CD8-positive, alpha-beta memory T cell (primary cell): ENCODE measurements at regions not wholly inside any gene's neighbourhood (a gene's known extent, or its start where the extent isn't known, plus 50 kb on each side); places are given as distances from the start of the nearest gene placed in this dataset.

ENCODE experiments used
- CTCF ChIA-PET: fragments of 350-600 bp; sonication (Branson Sonifier 250); formaldehyde crosslinking; loops from one replicate; lab custom pipeline; 2021; ENCODE audit warnings: antibody characterized with exemption; lab: Charles Lee
- POLR2A ChIA-PET: fragments of 350-600 bp; sonication (Branson Sonifier 250); formaldehyde crosslinking; loops from one replicate; lab custom pipeline; 2021; ENCODE audit warnings: antibody characterized with exemption; lab: Charles Lee
- DNase-seq, 5 donors: peaks; one replicate each; pipeline versions ENCODE4 v3.0.0 to v3.0.0-alpha.2; 2020 to 2022; ENCODE audit warnings: mixed read lengths in 1 of 5
- H3K27ac ChIP-seq: one replicate; pipeline ENCODE4 v1.7.0; 2013; ENCODE audit warnings: low read depth, mild to moderate bottlenecking, low read length, moderate library complexity
- H3K27me3 ChIP-seq: 2 replicates; pipeline ENCODE4 v1.7.0; 2013; ENCODE audit warnings: low read length, mild to moderate bottlenecking; ENCODE audit not compliant: insufficient read depth, poor library complexity, severe bottlenecking
- H3K36me3 ChIP-seq: 2 replicates; pipeline ENCODE4 v1.7.0; 2013; ENCODE audit warnings: mild to moderate bottlenecking, low read length, moderate library complexity; ENCODE audit not compliant: insufficient read depth
- H3K4me1 ChIP-seq: 2 replicates; pipeline ENCODE4 v1.7.0; 2013; ENCODE audit warnings: mild to moderate bottlenecking, low read length, moderate library complexity; ENCODE audit not compliant: insufficient read depth
- H3K4me3 ChIP-seq: 2 replicates; pipeline ENCODE4 v1.7.0; 2013; ENCODE audit warnings: mild to moderate bottlenecking, low read length
- H3K9me3 ChIP-seq: 2 replicates; pipeline ENCODE4 v1.7.0; 2013; ENCODE audit warnings: mild to moderate bottlenecking, low read length
- H3K27ac Mint-ChIP-seq, 8 donors: one replicate each; pipeline ENCODE4 v1.8.0; 2020 to 2021; ENCODE audit warnings: mixed read lengths in 8 of 8, mild to moderate bottlenecking in 6 of 8, inconsistent platforms in 3 of 8, moderate library complexity in 3 of 8
- H3K27me3 Mint-ChIP-seq, 2 donors: one replicate each; pipeline ENCODE4 v1.8.0; 2020 to 2021; ENCODE audit warnings: mixed read lengths in 2 of 2, mild to moderate bottlenecking in 1 of 2, moderate library complexity in 1 of 2
- H3K36me3 Mint-ChIP-seq, 3 donors: one replicate each; pipeline ENCODE4 v1.8.0; 2020 to 2021; ENCODE audit warnings: mixed read lengths in 3 of 3, inconsistent platforms in 1 of 3, mild to moderate bottlenecking in 1 of 3
- H3K4me1 Mint-ChIP-seq, 3 donors: one replicate each; pipeline ENCODE4 v1.8.0; 2020 to 2021; ENCODE audit warnings: mixed read lengths in 3 of 3, inconsistent platforms in 1 of 3, mild to moderate bottlenecking in 1 of 3
- H3K4me3 Mint-ChIP-seq, 7 donors: one replicate each; pipeline ENCODE4 v1.8.0; 2020 to 2021; ENCODE audit warnings: mixed read lengths in 7 of 7, mild to moderate bottlenecking in 6 of 7, moderate library complexity in 4 of 7, inconsistent platforms in 2 of 7
- H3K9me3 Mint-ChIP-seq, 5 donors: one replicate each; pipeline ENCODE4 v1.8.0; 2020 to 2022; ENCODE audit warnings: mixed read lengths in 5 of 5, mild to moderate bottlenecking in 3 of 5, moderate library complexity in 2 of 5, inconsistent platforms in 1 of 5

GRCh38 chr5:43859309-43859708 is 256.3 kb downstream of the NNT start:
- Mint-ChIP-seq H3K4me3 (no peak overlapping the region), H3K27me3 (peaks cover 0 to 2% of the 10 kb centered on the region in 2 donors), H3K9me3 (peaks cover 0 to 6% (median 0%) of the 10 kb centered on the region in 5 donors), H3K4me1 (no peaks in the 10 kb centered on the region), H3K36me3 (no peaks in the 10 kb centered on the region), H3K27ac (no peak overlapping the region)
- Histone ChIP-seq H3K27me3 (no peaks in the 10 kb centered on the region), H3K4me3 (no peak overlapping the region), H3K9me3 (no peaks in the 10 kb centered on the region), H3K4me1 (no peaks in the 10 kb centered on the region), H3K27ac (no peak overlapping the region), H3K36me3 (no peaks in the 10 kb centered on the region)
- ChIA-PET CTCF (no interaction called here), POLR2A (no interaction called here)
- DNase-seq: no peak

- no peaks in the 10 kb centered on the region for H3K9me3 ChIP-seq
- H3K36me3 Mint-ChIP-seq: peaks cover 0 to 2% (median 0%) of the 10 kb centered on the region in 3 donors
- H3K27me3 ChIP-seq: no peaks in the 10 kb centered on the region
- H3K9me3 Mint-ChIP-seq: no peaks in the 10 kb centered on the region
- no peaks in the 10 kb centered on the region for H3K4me1 ChIP-seq
- no peak for DNase-seq
- POLR2A ChIA-PET: no interaction called here
- no peak overlapping the region for H3K27ac Mint-ChIP-seq
- H3K27ac ChIP-seq: no peak overlapping the region
- H3K4me3 Mint-ChIP-seq: no peak overlapping the region
- H3K36me3 ChIP-seq: no peaks in the 10 kb centered on the region
- H3K27me3 Mint-ChIP-seq: peaks cover 0 to 2% of the 10 kb centered on the region in 2 donors
- CTCF ChIA-PET: no interaction called here
- no peak overlapping the region for H3K4me3 ChIP-seq
- H3K4me1 Mint-ChIP-seq: no peaks in the 10 kb centered on the region
Measured at GRCh38 chr5:43855452-43855851, 252.5 kb downstream of the NNT start.

- Histone ChIP-seq H3K27ac (no peak overlapping the region), H3K27me3 (no peaks in the 10 kb centered on the region), H3K4me3 (no peak overlapping the region), H3K4me1 (no peaks in the 10 kb centered on the region), H3K9me3 (no peaks in the 10 kb centered on the region), H3K36me3 (no peaks in the 10 kb centered on the region)
- ChIA-PET CTCF (no interaction called here), POLR2A (no interaction called here)
- H3K27me3 Mint-ChIP-seq: peaks cover 0 to 2% of the 10 kb centered on the region in 2 donors
- peaks cover 0 to 4% (median 0%) of the 10 kb centered on the region in 3 donors for H3K36me3 Mint-ChIP-seq
- peaks cover 0 to 4% (median 0%) of the 10 kb centered on the region in 5 donors for H3K9me3 Mint-ChIP-seq
- no peak for DNase-seq
- no peak overlapping the region for H3K4me3 Mint-ChIP-seq
- no peak overlapping the region for H3K27ac Mint-ChIP-seq
- H3K4me1 Mint-ChIP-seq: no peaks in the 10 kb centered on the region
Measured at GRCh38 chr5:43854697-43855292, 251.8 kb downstream of the NNT start.

- H3K36me3 ChIP-seq: no peaks in the 10 kb centered on the region
- H3K27me3 Mint-ChIP-seq: no peaks in the 10 kb centered on the region
- H3K4me1 Mint-ChIP-seq: no peaks in the 10 kb centered on the region
- DNase-seq: no peak
- H3K27me3 ChIP-seq: no peaks in the 10 kb centered on the region
- H3K27ac Mint-ChIP-seq: no peak overlapping the region
- H3K4me3 ChIP-seq: no peak overlapping the region
- no peaks in the 10 kb centered on the region for H3K9me3 ChIP-seq
- H3K4me1 ChIP-seq: no peaks in the 10 kb centered on the region
- no peak overlapping the region for H3K4me3 Mint-ChIP-seq
- H3K27ac ChIP-seq: no peak overlapping the region
- H3K36me3 Mint-ChIP-seq: peaks cover 0 to 4% (median 0%) of the 10 kb centered on the region in 3 donors
- peaks cover 0 to 4% (median 0%) of the 10 kb centered on the region in 5 donors for H3K9me3 Mint-ChIP-seq
- ChIA-PET POLR2A (no interaction called here), CTCF (interaction anchor here (1.0 kb wide), 1 partner anchor 9 kb away, joined by 3 read pairs; no protein-coding TSS in a partner anchor)
Measured at GRCh38 chr5:43852279-43852678, 249.3 kb downstream of the NNT start.

GRCh38 chr5:43851741-43852140 is 248.8 kb downstream of the NNT start:
- H3K4me1 Mint-ChIP-seq: no peaks in the 10 kb centered on the region
- DNase-seq: no peak
- CTCF ChIA-PET: interaction anchor here (1.0 kb wide), 1 partner anchor 10 kb away, joined by 3 read pairs; no protein-coding TSS in a partner anchor

GRCh38 chr5:43840424-43841125 is 237.6 kb downstream of the NNT start:
- ChIA-PET POLR2A (no interaction called here), CTCF (no interaction called here)
- no peaks in the 10 kb centered on the region for H3K27me3 Mint-ChIP-seq
- Histone ChIP-seq H3K27ac (no peak overlapping the region), H3K27me3 (no peaks in the 10 kb centered on the region), H3K9me3 (no peaks in the 10 kb centered on the region), H3K4me1 (no peaks in the 10 kb centered on the region), H3K4me3 (no peak overlapping the region), H3K36me3 (no peaks in the 10 kb centered on the region)
- no peak for DNase-seq
- no peaks in the 10 kb centered on the region for H3K4me1 Mint-ChIP-seq
- H3K4me3 Mint-ChIP-seq: no peak overlapping the region
- no peak overlapping the region for H3K27ac Mint-ChIP-seq
- H3K36me3 Mint-ChIP-seq: no peaks in the 10 kb centered on the region
- peaks cover 0 to 10% (median 2%) of the 10 kb centered on the region in 5 donors for H3K9me3 Mint-ChIP-seq

More at GRCh38 chr5:43851741-43852140, 248.8 kb downstream of the NNT start:
- H3K27ac ChIP-seq: no peak overlapping the region
- Mint-ChIP-seq H3K27me3 (no peaks in the 10 kb centered on the region), H3K4me3 (no peak overlapping the region), H3K27ac (no peak overlapping the region), H3K36me3 (peaks cover 0 to 4% (median 0%) of the 10 kb centered on the region in 3 donors), H3K9me3 (peaks cover 0 to 4% (median 0%) of the 10 kb centered on the region in 5 donors)
- H3K4me3 ChIP-seq: no peak overlapping the region
- H3K36me3 ChIP-seq: no peaks in the 10 kb centered on the region
- no peaks in the 10 kb centered on the region for H3K9me3 ChIP-seq
- H3K4me1 ChIP-seq: no peaks in the 10 kb centered on the region
- no peaks in the 10 kb centered on the region for H3K27me3 ChIP-seq
- POLR2A ChIA-PET: no interaction called here

GRCh38 chr5:43839218-43839617 is 236.2 kb downstream of the NNT start:
- Histone ChIP-seq H3K27me3 (no peaks in the 10 kb centered on the region), H3K9me3 (no peaks in the 10 kb centered on the region), H3K4me1 (no peaks in the 10 kb centered on the region), H3K27ac (no peak overlapping the region), H3K36me3 (no peaks in the 10 kb centered on the region), H3K4me3 (no peak overlapping the region)
- H3K27me3 Mint-ChIP-seq: peaks cover 0 to 5% of the 10 kb centered on the region in 2 donors
- no peaks in the 10 kb centered on the region for H3K36me3 Mint-ChIP-seq
- peaks cover 0 to 10% (median 2%) of the 10 kb centered on the region in 5 donors for H3K9me3 Mint-ChIP-seq
- no peak for DNase-seq
- CTCF ChIA-PET: no interaction called here
- H3K4me3 Mint-ChIP-seq: no peak overlapping the region
- no peaks in the 10 kb centered on the region for H3K4me1 Mint-ChIP-seq
- H3K27ac Mint-ChIP-seq: no peak overlapping the region
- POLR2A ChIA-PET: no interaction called here

- Histone ChIP-seq H3K36me3 (no peaks in the 10 kb centered on the region), H3K4me1 (no peaks in the 10 kb centered on the region), H3K4me3 (no peak overlapping the region), H3K27ac (no peak overlapping the region), H3K9me3 (no peaks in the 10 kb centered on the region), H3K27me3 (no peaks in the 10 kb centered on the region)
- Mint-ChIP-seq H3K27me3 (peaks cover 0 to 5% of the 10 kb centered on the region in 2 donors), H3K27ac (no peak overlapping the region), H3K36me3 (no peaks in the 10 kb centered on the region), H3K9me3 (peaks cover 0 to 10% (median 2%) of the 10 kb centered on the region in 5 donors), H3K4me1 (no peaks in the 10 kb centered on the region), H3K4me3 (no peak overlapping the region)
- ChIA-PET CTCF (no interaction called here), POLR2A (no interaction called here)
- DNase-seq: no peak
Measured at GRCh38 chr5:43837996-43838395, 235.0 kb downstream of the NNT start.
